ENCODE measurements at regions not wholly inside any gene's neighbourhood (a gene's known extent, or its start where the extent isn't known, plus 50 kb on each side); places are given as distances from the start of the nearest gene placed in this dataset.
"Not testable (repeated sequence)": the region's sequence is repeated elsewhere in the genome, so short reads cannot be mapped to it uniquely, and the experiment has no call there.

DNA sequence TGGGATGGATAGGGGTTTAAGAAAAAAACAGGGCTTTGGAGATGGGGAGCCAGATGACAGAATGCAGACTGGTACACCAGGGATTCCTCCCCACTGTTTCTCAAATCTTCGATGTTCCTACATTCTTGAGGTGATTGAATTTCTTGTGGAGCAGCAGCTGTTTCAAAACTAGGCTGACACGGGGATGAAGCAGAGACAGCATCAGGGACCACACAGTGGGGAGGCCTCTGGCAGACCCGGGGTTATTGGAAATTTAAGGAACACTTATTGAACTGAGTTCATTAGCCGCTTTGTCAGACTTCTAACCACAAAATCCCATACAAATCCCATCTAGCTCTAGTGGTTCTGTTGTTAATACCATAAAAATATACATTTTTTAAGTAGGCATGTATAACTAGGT, 621.4 kb upstream of the GBE1 start:
- DNase-seq: no peak

DNA sequence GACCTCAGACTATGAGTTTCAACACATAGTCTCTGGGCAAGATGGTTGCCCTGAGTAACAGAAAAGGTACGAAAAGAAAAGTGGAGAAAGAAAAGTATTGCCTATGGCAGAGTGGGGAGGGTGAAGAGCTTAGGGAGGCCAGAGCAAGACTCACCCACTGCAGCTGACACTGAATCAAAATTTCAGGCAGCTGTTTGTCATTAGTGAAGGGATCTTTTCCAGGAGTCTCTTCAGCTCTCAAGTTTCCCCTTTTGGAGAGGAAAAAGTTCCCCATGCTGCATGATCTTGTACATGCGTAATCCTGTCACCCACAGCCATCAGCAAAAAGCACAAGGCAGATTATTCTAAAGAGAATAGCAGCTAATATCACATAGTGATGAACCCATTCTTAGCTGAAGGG, 616.9 kb upstream of the GBE1 start:
- no peak for DNase-seq

DNA sequence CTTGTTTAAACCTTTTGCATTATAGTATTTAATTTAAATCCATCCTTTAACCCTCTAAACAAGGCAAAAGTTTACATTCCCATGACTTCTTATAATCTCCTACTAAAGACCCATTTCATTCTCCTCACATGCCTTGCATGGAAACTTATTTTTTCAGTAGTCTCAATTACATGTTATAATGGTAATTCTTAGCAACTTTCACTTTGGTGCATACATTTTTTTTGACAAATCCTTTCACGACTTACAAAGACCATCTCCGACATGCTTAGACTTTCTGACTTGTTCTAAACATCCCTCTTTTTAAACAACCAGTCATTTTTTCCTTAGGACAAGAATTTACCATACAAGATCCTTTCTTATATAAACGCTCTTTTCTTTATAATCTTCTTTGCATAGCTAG, 615.4 kb upstream of the GBE1 start:
- no peak for DNase-seq

DNA sequence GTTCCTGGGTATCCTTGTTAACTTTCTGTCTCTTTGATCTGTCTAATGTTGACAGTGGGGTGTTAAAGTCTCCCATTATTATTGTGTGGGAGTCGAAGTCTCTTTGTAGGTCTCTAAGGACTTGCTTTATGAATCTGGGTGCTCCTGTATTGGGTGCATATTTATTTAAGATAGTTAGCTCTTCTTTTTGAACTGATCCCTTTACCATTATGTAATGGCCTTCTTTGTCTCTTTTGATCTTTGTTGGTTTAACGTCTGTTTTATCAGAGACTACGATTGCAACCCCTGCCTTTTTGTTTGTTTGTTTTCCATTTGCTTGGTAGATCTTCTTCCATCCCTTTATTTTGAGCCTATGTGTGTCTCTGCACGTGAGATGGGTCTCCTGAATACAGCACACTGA, 612.4 kb upstream of the GBE1 start:
- not testable (repeated sequence) for DNase-seq

DNA sequence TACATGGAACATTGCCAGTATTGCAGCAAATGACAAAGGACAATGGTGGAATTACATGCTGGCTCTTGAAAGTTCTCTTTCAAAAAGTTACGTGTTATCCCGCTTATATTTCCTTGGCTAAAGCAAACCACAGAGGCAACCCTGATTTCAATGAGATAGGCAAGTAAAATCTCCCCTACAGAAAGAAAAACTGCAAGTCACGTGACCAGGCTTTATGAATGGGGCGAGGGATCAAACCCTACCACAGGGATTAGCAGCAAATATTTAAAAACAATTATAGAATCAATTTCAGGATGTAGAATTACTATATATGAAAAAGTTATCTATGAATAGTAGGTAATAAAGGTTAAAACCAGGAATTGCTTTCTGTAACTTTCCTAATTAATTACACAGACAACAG, 603.4 kb upstream of the GBE1 start:
- no peak for DNase-seq

DNA sequence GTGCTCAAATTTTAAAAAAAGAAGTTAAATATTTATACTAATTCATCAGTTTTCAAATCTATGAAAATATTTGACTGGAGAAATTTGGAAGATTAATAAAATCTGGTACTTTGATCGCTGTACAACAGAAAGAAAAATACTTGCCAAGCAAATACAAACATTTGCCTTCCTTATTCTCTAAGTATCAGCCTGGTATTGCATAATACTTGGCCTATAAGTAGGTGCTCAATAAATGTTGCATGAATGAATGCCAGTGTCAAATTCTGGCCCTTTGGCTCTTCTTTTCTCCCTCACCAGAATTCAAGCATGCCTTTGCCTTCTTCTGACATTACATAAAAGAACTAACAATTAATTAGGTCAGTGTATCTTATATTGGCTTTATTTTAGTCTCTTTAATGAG, 601.7 kb upstream of the GBE1 start:
- DNase-seq: no peak

DNA sequence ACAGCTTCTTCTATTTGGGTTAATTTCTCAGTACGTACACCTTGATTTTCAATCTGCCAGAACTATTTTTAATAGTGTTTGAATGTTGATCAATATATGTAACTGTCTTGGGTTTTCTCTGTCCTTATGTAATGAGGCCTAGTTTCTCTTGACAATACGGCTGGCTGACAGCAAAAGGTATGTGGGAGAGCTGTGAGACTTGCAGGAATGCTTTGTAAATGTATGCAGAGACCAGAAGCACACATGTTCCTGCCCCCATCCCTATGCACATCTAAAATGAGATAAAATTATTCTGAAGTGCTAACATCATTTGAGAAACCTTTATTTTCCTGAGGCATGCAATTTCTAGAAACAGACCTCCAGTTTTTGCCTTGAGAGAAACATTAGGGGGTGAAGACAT, 593.8 kb upstream of the GBE1 start:
- no peak for DNase-seq

DNA sequence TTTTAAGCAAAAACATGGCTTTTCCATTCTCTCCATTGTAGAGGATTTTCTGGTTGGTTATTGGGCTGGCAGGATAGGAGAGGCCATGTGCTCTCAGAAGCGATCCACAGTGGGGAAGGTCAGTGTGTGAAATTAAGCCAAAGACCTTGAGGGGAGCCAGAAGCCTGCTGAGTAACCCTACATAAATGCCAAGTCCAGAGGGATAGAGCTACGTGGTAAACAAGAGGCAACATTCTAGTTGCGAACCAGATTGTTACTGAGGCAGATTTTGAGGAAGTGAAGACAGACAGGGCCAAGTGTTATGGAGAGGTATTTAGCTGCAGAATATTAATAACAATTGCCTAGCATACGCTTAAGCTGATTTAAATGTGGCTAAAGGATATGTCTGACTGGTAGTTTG, 592.8 kb upstream of the GBE1 start:
- DNase-seq: no peak

DNA sequence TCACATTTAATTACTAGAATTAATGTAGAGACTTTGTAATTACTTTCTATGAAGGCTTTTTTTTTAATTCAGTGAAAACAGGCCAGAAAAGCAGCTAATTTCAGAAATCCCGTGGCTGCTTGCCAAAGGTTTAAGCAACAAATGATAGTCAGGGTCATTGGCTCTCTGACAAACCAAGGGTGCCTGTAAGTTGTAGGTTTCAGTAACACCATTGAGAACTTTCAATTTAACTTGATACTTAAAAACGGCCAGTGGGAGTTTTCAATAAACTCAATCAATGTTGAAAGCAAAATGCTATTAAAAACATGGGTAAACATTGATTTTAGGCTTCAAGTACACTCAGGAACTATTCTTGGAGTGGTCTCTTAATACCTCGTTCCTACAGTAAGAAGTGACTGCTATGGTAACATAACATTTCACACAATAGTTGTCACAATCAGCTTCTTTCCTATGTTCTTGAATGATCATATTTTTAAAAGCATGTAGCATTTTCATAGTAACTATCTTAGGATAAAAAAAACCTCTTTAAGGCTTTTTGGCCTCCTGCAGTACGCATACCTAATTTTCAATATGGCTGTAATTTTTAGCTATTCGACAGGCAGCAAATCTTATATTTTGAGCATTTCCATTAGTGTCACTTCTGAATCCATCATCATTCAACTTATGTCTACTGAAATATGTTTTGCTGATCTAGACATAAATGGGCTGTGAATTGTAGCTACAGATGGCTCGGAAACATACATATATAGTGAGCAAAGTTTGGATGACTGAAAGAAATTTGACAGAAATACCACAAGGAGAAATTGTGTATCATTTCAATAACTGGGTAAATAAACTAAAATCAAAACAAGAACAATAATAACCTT, 592.1 kb upstream of the GBE1 start:
- DNase-seq: no peak

DNA sequence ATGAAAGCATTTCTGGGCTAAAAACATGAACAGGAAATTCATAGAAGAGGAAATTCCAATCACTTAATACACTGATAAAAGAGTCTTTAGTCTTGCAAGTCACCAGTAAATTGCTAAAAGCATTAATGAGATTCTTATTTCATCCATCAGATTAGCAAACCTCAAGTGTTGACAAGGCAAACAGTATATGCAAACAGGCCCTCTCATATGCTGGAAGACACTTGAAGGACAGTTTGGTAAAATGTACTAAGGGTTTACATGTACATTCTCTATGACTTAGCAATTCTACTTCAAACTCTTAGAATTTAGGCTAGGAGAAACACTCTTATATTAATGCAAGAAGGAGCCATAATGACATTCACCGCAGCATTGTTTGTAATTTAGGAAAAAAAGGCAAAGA, 586.1 kb upstream of the GBE1 start:
- no peak for DNase-seq

DNA sequence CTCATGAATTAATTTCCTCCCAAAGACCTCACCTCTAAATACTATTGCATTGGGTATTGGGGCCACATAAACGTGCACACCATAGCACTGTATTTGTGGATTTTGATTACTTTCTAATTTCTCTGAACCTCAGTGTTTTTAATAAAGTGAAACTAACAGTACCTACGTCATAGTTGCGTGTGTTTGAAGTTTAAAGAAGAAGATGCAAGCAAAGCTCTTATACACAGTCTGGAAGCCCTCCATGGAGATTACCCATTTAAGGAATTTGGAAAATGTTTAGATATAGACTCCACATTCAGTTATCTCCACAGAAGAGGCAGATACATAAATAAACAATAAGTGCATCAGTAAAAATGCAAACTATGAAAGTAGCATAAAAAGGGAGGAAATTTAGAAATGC, 581.1 kb upstream of the GBE1 start:
- no peak for DNase-seq

DNA sequence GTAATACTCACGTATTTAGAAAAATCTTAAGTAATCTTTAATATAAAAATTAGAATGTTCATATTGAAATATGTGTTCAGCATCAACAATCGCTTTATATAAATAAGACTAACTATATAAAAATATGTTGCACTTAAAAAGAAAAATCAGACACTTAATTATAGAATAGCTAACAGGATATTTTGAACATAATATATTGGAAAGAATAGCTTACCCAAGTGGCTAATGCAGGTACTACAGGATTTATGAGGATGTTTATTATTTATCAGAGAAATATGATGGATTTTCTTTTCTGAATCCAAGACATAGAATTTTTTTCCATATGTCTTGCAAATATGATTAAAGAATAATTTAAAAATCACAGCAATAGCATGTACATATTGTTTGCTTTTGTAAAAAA, 567.9 kb upstream of the GBE1 start:
- no peak for DNase-seq

DNA sequence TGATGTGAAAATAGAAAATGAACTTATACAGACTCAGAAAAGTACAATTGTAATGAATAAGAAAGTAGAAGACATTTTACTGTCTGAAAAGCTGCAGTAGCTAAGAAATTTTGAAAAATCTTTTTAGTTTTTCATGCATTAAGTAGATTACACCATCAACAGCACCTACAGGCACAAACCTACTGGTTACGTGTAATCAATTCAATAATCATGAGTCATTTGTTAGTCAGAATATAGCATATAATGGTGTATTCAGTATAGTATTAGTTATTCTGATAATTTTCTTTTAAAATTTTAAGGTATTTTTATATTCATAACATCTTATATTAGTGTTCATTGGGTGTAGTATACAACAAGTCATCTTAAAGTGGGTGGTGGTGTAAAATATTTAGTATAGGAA, 550.5 kb upstream of the GBE1 start:
- no peak for DNase-seq

DNA sequence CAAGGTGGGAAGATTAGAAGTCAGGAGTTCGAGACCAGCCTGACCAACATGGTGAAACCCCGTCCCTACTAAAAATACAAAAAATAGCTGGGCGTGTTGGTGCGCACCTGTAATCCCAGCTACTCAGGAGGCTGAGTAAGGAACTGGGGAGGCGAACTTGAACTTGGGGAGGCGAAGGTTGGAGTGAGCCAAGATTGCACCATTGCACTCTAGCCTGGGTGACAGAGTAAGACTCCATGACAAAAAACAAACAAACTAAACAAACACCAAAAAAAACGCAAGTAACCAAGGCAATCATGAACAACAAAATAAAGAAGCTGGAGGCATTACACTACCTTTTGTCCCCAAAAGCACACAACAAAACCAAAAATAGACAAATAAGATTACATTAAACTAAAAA, 547.3 kb upstream of the GBE1 start:
- DNase-seq: no peak

DNA sequence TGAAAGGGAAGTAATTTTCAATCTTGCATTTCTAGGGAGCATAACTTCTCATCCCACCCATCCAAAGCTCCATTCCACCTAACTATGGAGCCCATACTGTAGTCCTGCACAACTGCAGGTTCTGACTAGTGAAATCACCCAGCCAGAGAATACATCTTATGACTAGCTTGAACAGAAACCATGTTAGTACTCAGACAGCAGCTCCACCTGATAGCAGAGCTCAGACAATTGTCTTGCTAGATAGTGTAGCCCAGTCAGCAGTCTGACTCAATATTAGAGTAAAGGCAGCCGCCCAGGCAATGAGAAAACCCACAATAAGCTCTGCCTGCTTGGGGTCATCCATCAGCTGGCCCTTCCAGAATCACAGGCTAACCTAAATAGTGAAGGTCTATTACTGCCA, 544.7 kb upstream of the GBE1 start:
- DNase-seq: no peak

DNA sequence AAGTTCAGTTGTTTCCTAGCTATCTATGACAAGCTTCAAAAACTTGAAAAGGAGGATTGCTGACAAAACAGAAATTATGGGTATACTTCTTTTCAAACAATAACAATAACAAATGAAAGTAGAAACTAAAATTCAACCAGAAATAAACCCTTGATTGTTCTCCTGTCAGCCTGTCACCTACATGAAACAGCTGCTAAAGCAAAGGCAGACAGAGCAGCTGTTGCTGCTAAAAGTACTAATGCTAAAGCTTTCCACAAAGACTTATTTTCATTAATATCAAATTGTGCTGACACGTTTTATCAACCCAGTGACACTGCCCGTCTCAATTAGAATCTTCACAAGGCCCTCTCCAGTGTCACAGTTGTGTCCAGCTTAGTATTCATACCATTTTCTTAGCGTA, 533.2 kb upstream of the GBE1 start:
- DNase-seq: no peak

DNA sequence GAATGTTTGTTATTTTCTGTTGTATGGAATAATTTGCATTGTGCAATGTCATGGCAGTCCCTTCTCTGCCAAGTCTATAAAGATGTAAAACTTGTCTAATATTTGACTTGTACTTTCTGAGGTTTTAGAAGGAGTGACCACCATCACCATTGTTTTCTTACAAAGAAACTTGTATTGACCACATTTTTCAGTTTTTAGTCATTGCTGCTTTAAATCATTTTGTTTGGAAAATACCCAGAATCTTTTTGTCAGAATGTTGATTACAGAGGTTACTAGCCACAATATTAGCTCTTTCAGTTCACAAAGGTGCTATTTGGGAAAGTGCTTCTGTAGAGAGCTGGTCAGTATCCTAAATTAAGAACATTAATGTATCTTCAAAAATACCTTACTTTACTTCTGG, 532.4 kb upstream of the GBE1 start:
- no peak for DNase-seq

DNA sequence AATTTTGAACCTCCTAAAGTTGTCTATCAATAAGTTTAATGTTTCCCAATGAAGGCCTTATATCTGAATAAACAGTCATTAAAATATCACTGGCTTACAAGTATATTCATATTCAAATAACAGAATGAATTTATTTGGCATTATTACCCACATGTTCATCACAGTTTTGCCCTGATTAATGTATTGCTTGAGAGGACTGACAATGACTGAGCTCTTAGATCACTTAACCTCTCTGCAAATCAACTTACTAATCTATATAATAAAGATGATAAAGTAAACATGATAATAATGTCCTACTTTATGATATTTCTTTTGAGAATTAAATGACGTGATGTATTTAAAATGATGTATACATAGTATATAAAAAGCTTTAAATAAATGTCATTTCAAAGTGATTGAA, 532.0 kb upstream of the GBE1 start:
- no peak for DNase-seq

DNA sequence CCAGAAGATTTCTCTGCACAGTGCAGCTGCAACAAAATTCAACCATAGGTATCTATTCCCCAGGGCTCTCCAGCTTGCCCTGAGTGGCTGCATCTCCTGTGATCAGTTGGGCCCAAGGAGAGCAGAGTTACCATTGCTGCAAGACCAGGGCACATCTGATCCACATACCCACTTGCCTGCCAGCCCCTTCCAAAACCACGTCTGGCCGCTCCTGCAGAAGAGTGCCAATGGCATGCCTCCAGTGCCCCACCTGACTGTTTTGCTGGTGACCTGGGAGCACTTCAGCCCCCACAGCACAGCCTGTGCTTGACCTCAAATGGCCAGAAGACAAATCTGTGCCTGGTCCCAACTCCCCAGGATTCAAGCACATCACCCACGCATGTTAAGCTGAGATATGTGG, 526.1 kb upstream of the GBE1 start:
- no peak for DNase-seq

DNA sequence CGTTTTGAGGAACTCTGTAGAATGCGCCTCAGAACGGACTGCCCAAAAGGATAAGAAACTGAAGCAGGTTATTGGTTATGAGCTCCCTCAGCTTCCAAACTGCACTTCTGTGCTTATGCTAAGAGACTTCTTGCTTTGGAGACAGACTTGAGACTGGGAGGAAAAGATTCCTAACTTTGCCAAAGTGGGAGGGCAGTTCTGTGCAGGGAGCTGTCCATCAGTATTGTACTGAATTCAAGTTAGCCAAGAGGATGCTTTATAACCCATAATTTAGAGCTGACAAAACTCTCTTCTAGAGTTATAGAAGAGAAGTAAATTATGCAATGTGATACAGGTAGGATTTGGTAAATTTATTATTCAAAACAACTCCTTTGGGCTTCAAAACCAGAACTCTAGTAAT, 519.8 kb upstream of the GBE1 start:
- DNase-seq: no peak

DNA sequence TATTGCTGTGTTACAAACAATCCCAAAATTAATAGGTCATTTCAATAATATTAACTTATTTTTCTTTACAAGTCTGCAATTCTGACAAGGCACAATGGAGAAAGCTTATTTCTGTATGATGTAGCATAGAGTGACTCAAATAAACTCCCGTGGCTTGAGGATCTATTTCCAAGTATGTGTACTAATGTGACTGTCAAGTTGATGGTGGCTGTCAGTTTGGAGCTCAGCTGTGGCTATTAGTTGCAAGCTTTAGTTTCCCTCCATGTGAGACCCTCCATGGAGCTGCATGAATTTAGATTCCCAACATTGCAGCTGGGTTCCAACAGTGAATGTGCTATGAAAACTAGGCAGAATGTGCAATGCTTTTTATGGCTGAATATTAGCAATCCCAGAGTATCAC, 515.5 kb upstream of the GBE1 start:
- no peak for DNase-seq

DNA sequence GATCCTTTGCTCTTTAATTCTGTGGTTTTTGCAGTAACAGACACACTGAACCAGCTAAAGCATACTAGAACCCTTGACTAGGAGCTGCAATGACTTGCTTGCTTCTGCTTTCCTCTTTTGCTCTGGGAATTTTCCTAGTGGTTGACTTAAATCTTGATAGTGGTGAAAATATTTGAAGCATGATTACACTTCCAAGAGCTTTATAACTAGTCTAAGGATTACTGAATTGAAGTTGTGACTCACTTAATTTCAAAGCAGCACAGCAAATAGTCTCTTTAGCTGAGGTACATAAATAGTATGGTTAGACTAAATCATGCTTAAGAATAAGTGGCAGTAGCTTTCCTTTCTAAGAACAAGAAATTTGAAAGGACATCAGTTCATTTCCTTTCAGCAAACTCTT, 513.5 kb upstream of the GBE1 start:
- no peak for DNase-seq

DNA sequence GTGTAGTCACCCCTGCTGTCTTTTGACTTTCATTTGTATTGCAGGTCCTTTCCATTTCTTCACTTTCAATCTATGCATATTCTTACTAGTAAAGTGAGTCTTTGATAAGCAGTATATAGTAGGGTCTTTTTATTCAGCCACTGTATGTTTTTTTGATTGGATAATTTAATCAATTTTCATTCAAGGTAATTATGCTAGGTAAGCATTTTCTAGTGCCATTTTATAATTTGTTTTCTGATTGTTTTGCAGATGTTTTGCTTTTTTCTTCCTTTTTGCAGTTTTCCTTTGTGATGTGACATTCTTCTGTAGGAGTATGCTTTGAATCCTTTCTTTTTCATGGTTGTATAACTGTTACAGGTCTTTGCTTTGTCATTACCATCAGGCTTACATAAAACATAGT, 504.3 kb upstream of the GBE1 start:
- DNase-seq: no peak

DNA sequence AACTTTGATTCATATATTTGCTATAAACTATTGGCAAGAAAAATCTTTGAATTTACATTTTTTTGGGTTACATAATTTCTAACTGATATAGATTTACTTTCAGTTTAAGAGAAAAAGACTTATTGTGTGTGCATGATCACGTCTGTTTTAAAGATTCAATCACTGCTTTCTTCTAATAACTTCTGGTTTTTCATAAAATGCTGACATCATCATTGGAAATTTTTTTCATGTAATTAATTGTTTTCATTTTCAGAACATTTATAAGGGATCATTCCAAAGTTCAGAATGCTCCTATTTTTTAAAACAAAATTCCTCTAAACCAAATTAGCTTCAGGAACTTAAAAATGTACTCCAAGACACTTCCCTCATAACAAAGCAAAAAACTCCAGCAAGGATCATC, 500.7 kb upstream of the GBE1 start:
- DNase-seq: no peak

DNA sequence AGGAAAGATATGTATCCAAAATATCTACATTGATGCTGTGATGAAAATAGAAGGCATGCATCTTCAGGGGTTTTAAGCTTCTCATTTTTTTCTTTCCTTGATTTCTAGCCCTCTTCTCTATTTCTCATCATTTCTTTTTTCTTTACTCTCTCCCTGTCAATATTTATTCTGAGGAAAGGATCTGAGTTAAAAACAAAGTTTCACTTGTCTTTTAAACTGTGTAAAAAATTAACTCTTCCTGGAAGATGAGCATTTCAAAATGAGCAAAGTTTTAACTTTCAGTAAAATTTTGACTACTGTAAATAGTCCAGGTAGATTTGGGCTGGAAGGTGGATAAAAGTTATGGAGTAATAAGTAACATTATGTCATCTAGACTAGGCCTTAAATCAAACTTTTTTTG, 500.2 kb upstream of the GBE1 start:
- DNase-seq: no peak

DNA sequence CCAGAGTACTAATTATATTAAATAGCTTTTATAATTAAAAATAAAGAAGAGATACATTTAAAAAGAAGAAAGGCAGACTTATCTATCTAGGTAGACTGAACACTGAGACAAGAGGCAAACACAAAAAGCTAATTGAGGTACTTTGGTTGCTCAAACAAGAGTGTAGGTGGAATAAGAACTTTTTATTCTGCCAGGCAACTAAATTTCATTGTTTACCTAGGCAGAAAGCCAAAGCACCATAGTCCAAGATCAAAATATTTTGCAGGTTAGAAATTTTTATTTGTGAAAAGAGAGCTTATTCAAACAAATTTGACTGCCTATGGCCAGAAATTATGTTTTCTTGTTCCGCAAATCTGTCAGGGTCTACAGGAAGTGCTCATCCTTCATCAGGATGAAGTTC, 499.6 kb upstream of the GBE1 start:
- DNase-seq: no peak

All from DMS79 treated with DMSO at 0.1 percent for 48 hours (cell line).